Stimulated activated CD4-positive, alpha-beta T cell treated with anti-CD3 and anti-CD28 coated beads, Interleukin-4, amount 100 ng/mL, for 48 hours (primary cell): ENCODE measurements at regions not wholly inside any gene's neighbourhood (a gene's known extent, or its start where the extent isn't known, plus 50 kb on each side); places are given as distances from the start of the nearest gene placed in this dataset.
"Not testable (repeated sequence)": the region's sequence is repeated elsewhere in the genome, so short reads cannot be mapped to it uniquely, and the experiment has no call there.

Experiments used
- DNase-seq, 2 donors: peaks; one replicate each; pipeline ENCODE4 v3.0.0-alpha.2; 2020; ENCODE audit warnings: low read depth in 2 of 2

- no peak for DNase-seq
Observed at GRCh38 chr5:54884195-54884536, 101.2 kb downstream of the ESM1 start.

GRCh38 chr5:54883374-54884194 lies 101.8 kb downstream of the ESM1 start:
- no peak for DNase-seq

GRCh38 chr5:54882841-54883240 lies 102.6 kb downstream of the ESM1 start:
- DNase-seq: no peak

GRCh38 chr5:54882101-54882500 lies 103.3 kb downstream of the ESM1 start:
- DNase-seq: no peak

GRCh38 chr5:54881286-54882005 lies 103.9 kb downstream of the ESM1 start:
- DNase-seq: peak in 1 of 2 donors; percentile 19

- no peak for DNase-seq
Observed at GRCh38 chr5:54876976-54877375, 108.4 kb downstream of the ESM1 start.

- DNase-seq: no peak
Observed at GRCh38 chr5:54876556-54876955, 108.8 kb downstream of the ESM1 start.

- DNase-seq: no peak
Observed at GRCh38 chr5:54874337-54875021, 110.9 kb downstream of the ESM1 start.

- DNase-seq: no peak
Observed at GRCh38 chr5:54873691-54874090, 111.7 kb downstream of the ESM1 start.

GRCh38 chr5:54872810-54873209 lies 112.6 kb downstream of the ESM1 start:
- no peak for DNase-seq

- no peak for DNase-seq
Observed at GRCh38 chr5:54870271-54870670, 115.1 kb downstream of the ESM1 start.

GRCh38 chr5:54869691-54870090 lies 115.7 kb downstream of the ESM1 start:
- DNase-seq: no peak

GRCh38 chr5:54868511-54869483 lies 116.6 kb downstream of the ESM1 start:
- DNase-seq: peak in 1 of 2 donors; percentile 24

GRCh38 chr5:54867310-54867944 lies 118.0 kb downstream of the ESM1 start:
- no peak for DNase-seq

GRCh38 chr5:54864911-54865515 lies 120.4 kb downstream of the ESM1 start:
- not testable (repeated sequence) for DNase-seq

GRCh38 chr5:54862036-54862435 lies 123.4 kb downstream of the ESM1 start:
- no peak for DNase-seq

GRCh38 chr5:54861212-54861894 lies 124.0 kb downstream of the ESM1 start:
- DNase-seq: no peak

GRCh38 chr5:54860321-54860720 lies 125.1 kb downstream of the ESM1 start:
- no peak for DNase-seq

GRCh38 chr5:54859316-54859715 lies 126.1 kb downstream of the ESM1 start:
- DNase-seq: no peak
